HepG2 (cell line): ENCODE measurements at regions not wholly inside any gene's neighbourhood (a gene's known extent, or its start where the extent isn't known, plus 50 kb on each side); places are given as distances from the start of the nearest gene placed in this dataset.

Experiments
- ETV5 ChIP-seq: IDR thresholded peaks from 2 replicates; pipeline ENCODE4 v1.6.1; 2018; ENCODE audit warnings: missing biosample characterization, missing genetic modification reagents, inconsistent platforms, borderline replicate concordance
- HOXA3 ChIP-seq: sonication (generic); formaldehyde crosslinking; IDR thresholded peaks from 2 replicates; pipeline ENCODE4 v1.5.0; 2020; ENCODE audit warnings: missing genetic modification reagents
- NCOA5 ChIP-seq: sonication (generic); formaldehyde crosslinking; IDR thresholded peaks from 2 replicates; pipeline ENCODE4 v1.4.0; 2020; ENCODE audit warnings: missing genetic modification reagents
- NFE2L2 ChIP-seq: fragments of 150-350 bp; IDR thresholded peaks from 2 replicates; pipeline ENCODE4 v1.6.1; 2014; ENCODE audit warnings: low read length
- TF ChIP-seq, protein P1 (sequence below): sonication (generic); formaldehyde crosslinking; IDR thresholded peaks from 2 replicates; pipeline ENCODE4 v1.4.0; 2020; ENCODE audit warnings: missing genetic modification reagents
- TF ChIP-seq, protein P2 (sequence below): sonication (generic); formaldehyde crosslinking; IDR thresholded peaks from 2 replicates; pipeline ENCODE4 v1.8.0; 2022; ENCODE audit warnings: mild to moderate bottlenecking, missing genetic modification reagents; ENCODE audit not compliant: insufficient replicate concordance
- TF ChIP-seq, protein P3 (sequence below): IDR thresholded peaks from 2 replicates; pipeline ENCODE4 v1.6.1; 2016; ENCODE audit warnings: low read depth, missing genetic modification reagents, missing compliant biosample characterization
- TF ChIP-seq, protein P4 (sequence below): sonication (generic); formaldehyde crosslinking; IDR thresholded peaks from 2 replicates; pipeline ENCODE4 v1.4.0; 2020; ENCODE audit warnings: mild to moderate bottlenecking, low read depth, missing genetic modification reagents
- TF ChIP-seq, protein P5 (sequence below): IDR thresholded peaks from 2 replicates; pipeline ENCODE4 v1.6.1; 2016; ENCODE audit warnings: control low read depth

DNA sequence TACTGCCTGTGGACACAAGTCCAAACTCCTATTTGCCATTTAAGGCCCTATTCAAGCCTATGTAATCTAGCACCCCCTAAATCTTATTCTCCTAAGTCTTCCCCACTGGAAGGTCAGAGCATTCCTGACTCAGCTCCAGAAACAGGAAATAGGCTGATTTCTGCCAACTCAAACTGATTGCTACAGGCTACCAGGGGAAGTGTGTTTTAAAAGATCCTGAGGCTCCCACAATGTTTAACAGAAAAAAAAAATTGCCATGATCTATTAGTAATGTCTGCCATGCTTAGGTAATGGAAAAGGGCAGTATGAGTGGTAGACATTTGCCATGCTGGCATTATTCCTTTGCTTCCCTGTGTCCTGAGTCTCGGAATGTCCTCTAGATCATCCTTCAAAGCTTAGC is 65.8 kb upstream of the BRINP1 start (continued):
- no peak for TF ChIP-seq ETV5 (CRISPR knock-in tag)
- TF ChIP-seq, protein P1, sequence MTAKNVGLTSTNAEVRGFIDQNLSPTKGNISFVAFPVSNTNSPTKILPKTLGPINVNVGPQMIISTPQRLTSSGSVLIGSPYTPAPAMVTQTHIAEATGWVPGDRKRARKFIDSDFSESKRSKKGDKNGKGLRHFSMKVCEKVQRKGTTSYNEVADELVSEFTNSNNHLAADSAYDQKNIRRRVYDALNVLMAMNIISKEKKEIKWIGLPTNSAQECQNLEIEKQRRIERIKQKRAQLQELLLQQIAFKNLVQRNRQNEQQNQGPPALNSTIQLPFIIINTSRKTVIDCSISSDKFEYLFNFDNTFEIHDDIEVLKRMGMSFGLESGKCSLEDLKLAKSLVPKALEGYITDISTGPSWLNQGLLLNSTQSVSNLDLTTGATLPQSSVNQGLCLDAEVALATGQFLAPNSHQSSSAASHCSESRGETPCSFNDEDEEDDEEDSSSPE (CRISPR knock-in tag), result no peak
- TF ChIP-seq NCOA5 (CRISPR knock-in tag), result no peak
- TF ChIP-seq, protein P2, sequence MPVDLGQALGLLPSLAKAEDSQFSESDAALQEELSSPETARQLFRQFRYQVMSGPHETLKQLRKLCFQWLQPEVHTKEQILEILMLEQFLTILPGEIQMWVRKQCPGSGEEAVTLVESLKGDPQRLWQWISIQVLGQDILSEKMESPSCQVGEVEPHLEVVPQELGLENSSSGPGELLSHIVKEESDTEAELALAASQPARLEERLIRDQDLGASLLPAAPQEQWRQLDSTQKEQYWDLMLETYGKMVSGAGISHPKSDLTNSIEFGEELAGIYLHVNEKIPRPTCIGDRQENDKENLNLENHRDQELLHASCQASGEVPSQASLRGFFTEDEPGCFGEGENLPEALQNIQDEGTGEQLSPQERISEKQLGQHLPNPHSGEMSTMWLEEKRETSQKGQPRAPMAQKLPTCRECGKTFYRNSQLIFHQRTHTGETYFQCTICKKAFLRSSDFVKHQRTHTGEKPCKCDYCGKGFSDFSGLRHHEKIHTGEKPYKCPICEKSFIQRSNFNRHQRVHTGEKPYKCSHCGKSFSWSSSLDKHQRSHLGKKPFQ, result no peak
- no peak for TF ChIP-seq HOXA3
- no peak for TF ChIP-seq NFE2L2
- TF ChIP-seq, protein P3, sequence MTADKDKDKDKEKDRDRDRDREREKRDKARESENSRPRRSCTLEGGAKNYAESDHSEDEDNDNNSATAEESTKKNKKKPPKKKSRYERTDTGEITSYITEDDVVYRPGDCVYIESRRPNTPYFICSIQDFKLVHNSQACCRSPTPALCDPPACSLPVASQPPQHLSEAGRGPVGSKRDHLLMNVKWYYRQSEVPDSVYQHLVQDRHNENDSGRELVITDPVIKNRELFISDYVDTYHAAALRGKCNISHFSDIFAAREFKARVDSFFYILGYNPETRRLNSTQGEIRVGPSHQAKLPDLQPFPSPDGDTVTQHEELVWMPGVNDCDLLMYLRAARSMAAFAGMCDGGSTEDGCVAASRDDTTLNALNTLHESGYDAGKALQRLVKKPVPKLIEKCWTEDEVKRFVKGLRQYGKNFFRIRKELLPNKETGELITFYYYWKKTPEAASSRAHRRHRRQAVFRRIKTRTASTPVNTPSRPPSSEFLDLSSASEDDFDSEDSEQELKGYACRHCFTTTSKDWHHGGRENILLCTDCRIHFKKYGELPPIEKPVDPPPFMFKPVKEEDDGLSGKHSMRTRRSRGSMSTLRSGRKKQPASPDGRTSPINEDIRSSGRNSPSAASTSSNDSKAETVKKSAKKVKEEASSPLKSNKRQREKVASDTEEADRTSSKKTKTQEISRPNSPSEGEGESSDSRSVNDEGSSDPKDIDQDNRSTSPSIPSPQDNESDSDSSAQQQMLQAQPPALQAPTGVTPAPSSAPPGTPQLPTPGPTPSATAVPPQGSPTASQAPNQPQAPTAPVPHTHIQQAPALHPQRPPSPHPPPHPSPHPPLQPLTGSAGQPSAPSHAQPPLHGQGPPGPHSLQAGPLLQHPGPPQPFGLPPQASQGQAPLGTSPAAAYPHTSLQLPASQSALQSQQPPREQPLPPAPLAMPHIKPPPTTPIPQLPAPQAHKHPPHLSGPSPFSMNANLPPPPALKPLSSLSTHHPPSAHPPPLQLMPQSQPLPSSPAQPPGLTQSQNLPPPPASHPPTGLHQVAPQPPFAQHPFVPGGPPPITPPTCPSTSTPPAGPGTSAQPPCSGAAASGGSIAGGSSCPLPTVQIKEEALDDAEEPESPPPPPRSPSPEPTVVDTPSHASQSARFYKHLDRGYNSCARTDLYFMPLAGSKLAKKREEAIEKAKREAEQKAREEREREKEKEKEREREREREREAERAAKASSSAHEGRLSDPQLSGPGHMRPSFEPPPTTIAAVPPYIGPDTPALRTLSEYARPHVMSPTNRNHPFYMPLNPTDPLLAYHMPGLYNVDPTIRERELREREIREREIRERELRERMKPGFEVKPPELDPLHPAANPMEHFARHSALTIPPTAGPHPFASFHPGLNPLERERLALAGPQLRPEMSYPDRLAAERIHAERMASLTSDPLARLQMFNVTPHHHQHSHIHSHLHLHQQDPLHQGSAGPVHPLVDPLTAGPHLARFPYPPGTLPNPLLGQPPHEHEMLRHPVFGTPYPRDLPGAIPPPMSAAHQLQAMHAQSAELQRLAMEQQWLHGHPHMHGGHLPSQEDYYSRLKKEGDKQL (CRISPR knock-in tag), result no peak
- TF ChIP-seq, protein P4, sequence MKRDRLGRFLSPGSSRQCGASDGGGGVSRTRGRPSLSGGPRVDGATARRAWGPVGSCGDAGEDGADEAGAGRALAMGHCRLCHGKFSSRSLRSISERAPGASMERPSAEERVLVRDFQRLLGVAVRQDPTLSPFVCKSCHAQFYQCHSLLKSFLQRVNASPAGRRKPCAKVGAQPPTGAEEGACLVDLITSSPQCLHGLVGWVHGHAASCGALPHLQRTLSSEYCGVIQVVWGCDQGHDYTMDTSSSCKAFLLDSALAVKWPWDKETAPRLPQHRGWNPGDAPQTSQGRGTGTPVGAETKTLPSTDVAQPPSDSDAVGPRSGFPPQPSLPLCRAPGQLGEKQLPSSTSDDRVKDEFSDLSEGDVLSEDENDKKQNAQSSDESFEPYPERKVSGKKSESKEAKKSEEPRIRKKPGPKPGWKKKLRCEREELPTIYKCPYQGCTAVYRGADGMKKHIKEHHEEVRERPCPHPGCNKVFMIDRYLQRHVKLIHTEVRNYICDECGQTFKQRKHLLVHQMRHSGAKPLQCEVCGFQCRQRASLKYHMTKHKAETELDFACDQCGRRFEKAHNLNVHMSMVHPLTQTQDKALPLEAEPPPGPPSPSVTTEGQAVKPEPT (CRISPR knock-in tag), result no peak
- TF ChIP-seq, protein P5, sequence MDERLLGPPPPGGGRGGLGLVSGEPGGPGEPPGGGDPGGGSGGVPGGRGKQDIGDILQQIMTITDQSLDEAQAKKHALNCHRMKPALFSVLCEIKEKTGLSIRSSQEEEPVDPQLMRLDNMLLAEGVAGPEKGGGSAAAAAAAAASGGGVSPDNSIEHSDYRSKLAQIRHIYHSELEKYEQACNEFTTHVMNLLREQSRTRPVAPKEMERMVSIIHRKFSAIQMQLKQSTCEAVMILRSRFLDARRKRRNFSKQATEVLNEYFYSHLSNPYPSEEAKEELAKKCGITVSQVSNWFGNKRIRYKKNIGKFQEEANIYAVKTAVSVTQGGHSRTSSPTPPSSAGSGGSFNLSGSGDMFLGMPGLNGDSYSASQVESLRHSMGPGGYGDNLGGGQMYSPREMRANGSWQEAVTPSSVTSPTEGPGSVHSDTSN (CRISPR knock-in tag), result no peak
